Ascending aorta (tissue), 2 donors: ENCODE measurements at regions not wholly inside any gene's neighbourhood (a gene's known extent, or its start where the extent isn't known, plus 50 kb on each side); places are given as distances from the start of the nearest gene placed in this dataset.
"Not testable (repeated sequence)": the region's sequence is repeated elsewhere in the genome, so short reads cannot be mapped to it uniquely, and the experiment has no call there.

Source experiments
- DNase-seq, 2 donors: peaks; one replicate each; pipeline ENCODE4 v3.0.0-alpha.2; 2019; ENCODE audit warnings: low spot score in 2 of 2
- H3K27ac ChIP-seq, 2 donors: fragments of 200-600 bp; sonication (generic); one replicate each; pipeline ENCODE4 v1.5.1; 2016 to 2017; ENCODE audit warnings: mild to moderate bottlenecking in 1 of 2
- H3K27me3 ChIP-seq: fragments of 200-600 bp; sonication (generic); one replicate; pipeline ENCODE4 v1.5.1; 2017
- H3K36me3 ChIP-seq, 2 donors: fragments of 200-600 bp; sonication (generic); one replicate each; pipeline ENCODE4 v1.5.1; 2016
- H3K4me1 ChIP-seq, 2 donors: fragments of 200-600 bp; sonication (generic); one replicate each; pipeline ENCODE4 v1.5.1; 2016 to 2017; ENCODE audit warnings: mild to moderate bottlenecking in 1 of 2
- H3K4me3 ChIP-seq, 2 donors: fragments of 200-600 bp; sonication (generic); one replicate each; pipeline ENCODE4 v1.5.1; 2016 to 2017; ENCODE audit warnings: mild to moderate bottlenecking in 1 of 2
- H3K9me3 ChIP-seq, 2 donors: fragments of 200-600 bp; sonication (generic); one replicate each; pipeline ENCODE4 v1.5.1; 2016
- intact Hi-C: fragments of 100-400 bp; cut with DNase I; formaldehyde crosslinking; loops from one replicate; pipeline ENCODE4 v1.15.1; 2023
- TF ChIP-seq, protein P1 (sequence below), 3 experiments: fragments of 200-600 bp in 2 of 3; fragments of 450-650 bp in 1 of 3; sonication (generic) in 2 of 3; IDR thresholded peaks; one replicate each; pipeline ENCODE4 v1.5.1; 2016 to 2019; ENCODE audit warnings: antibody characterized with exemption in 3 of 3, mild to moderate bottlenecking in 1 of 3, moderate library complexity in 1 of 3

DNA sequence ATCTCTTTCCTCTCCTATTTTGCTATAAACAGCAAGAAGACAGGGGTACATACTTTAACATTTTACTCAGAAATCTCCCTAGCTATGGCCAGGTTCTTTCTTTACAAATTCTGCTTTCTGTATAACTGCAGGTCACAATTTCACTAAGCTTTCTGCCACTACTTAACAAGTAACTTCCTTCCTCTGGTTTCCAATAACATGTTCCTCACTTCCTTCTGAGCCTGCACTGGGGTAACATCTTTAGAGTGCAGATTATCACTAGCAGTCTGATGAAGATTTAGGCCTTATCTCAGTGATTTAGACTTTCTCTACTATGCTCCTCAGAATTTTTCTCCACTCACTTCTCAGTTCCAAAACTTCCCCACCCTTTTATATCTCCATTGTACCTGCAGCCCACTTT, 1930.5 kb upstream of the AGA start:
- no peaks in the 10 kb centered on the region for H3K9me3 ChIP-seq
- DNase-seq: no peak
- no peaks in the 10 kb centered on the region for H3K4me1 ChIP-seq

DNA sequence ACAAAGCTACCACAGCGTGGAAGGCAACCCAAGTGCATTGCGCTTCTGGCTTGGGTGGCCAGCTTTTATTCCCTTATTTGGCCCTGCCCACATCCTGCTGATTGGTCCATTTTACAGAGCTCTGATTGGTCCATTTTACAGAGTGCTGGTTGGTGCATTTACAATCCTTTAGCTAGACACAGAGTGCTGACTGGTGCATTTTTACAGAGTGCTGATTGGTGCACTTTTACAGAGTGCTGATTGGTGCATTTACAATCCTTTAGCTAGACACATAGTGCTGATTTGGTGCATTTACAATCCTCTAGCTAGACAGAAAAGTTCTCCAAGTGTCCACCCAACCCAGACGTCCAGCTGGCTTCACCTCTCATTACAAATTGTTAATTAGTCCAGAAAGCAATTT, 1936.6 kb upstream of the AGA start:
- H3K36me3 ChIP-seq, H3K4me1 ChIP-seq, H3K9me3 ChIP-seq, H3K27me3 ChIP-seq, H3K4me3 ChIP-seq, intact Hi-C loops, DNase-seq, H3K27ac ChIP-seq: not testable (repeated sequence)

More for the DNA sequence above, 1930.5 kb upstream of the AGA start:
- Histone ChIP-seq H3K4me3 (no peak overlapping the region), H3K27ac (no peak overlapping the region), H3K27me3 (no peaks in the 10 kb centered on the region), H3K36me3 (no peaks in the 10 kb centered on the region)
- TF ChIP-seq, protein P1, sequence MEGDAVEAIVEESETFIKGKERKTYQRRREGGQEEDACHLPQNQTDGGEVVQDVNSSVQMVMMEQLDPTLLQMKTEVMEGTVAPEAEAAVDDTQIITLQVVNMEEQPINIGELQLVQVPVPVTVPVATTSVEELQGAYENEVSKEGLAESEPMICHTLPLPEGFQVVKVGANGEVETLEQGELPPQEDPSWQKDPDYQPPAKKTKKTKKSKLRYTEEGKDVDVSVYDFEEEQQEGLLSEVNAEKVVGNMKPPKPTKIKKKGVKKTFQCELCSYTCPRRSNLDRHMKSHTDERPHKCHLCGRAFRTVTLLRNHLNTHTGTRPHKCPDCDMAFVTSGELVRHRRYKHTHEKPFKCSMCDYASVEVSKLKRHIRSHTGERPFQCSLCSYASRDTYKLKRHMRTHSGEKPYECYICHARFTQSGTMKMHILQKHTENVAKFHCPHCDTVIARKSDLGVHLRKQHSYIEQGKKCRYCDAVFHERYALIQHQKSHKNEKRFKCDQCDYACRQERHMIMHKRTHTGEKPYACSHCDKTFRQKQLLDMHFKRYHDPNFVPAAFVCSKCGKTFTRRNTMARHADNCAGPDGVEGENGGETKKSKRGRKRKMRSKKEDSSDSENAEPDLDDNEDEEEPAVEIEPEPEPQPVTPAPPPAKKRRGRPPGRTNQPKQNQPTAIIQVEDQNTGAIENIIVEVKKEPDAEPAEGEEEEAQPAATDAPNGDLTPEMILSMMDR (IDR thresholded peaks at IDR 0.05): no peak
- intact Hi-C loops: no loop called here

DNA sequence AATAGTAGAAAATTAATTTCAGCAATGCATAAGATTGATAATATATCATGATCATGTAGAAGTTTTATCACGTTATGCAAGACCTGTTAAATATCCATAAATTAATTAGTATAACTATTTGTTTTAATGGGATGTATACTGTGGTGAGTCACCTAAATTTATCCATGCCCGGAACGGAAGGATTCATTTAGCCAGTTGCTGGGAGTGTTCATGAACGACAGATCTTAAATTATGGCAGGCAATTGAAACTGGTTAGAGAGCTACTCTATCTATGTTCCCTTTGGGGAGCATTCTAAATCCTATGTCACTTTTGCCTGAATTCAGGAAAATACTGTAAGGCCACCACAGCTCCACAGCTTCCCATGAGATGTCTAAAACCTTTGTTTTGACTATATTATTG, 1950.5 kb upstream of the AGA start:
- Histone ChIP-seq H3K9me3 (no peaks in the 10 kb centered on the region), H3K4me3 (no peak overlapping the region), H3K4me1 (no peaks in the 10 kb centered on the region), H3K36me3 (no peaks in the 10 kb centered on the region), H3K27ac (no peak overlapping the region), H3K27me3 (no peaks in the 10 kb centered on the region)
- intact Hi-C loops: no loop called here
- no peak for DNase-seq
- TF ChIP-seq, protein P1 (IDR thresholded peaks at IDR 0.05): no peak

DNA sequence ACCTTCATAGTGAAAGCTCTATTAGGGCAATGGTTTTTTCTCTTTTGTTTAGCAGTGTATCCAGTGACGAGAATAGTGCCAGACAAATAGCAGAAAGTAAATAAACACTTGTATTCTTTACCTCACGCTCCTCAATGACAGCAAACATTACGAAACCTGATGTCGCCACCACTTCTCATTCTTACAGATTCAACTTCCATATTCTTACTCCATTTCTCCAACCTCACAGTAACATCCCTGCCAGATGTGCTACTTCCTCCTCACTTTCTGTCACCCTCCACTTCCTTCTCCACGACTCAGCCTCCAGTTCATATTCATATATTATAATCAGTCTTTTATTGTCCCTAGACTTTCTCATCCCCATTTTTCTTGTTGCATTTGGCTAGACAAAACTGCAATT, 1956.2 kb upstream of the AGA start:
- H3K4me3 ChIP-seq: no peak overlapping the region
- no peaks in the 10 kb centered on the region for H3K9me3 ChIP-seq
- no peaks in the 10 kb centered on the region for H3K4me1 ChIP-seq
- H3K27ac ChIP-seq: no peak overlapping the region
- DNase-seq: no peak
- no peaks in the 10 kb centered on the region for H3K27me3 ChIP-seq
- TF ChIP-seq, protein P1 (IDR thresholded peaks at IDR 0.05): no peak
- intact Hi-C loops: no loop called here
- no peaks in the 10 kb centered on the region for H3K36me3 ChIP-seq

DNA sequence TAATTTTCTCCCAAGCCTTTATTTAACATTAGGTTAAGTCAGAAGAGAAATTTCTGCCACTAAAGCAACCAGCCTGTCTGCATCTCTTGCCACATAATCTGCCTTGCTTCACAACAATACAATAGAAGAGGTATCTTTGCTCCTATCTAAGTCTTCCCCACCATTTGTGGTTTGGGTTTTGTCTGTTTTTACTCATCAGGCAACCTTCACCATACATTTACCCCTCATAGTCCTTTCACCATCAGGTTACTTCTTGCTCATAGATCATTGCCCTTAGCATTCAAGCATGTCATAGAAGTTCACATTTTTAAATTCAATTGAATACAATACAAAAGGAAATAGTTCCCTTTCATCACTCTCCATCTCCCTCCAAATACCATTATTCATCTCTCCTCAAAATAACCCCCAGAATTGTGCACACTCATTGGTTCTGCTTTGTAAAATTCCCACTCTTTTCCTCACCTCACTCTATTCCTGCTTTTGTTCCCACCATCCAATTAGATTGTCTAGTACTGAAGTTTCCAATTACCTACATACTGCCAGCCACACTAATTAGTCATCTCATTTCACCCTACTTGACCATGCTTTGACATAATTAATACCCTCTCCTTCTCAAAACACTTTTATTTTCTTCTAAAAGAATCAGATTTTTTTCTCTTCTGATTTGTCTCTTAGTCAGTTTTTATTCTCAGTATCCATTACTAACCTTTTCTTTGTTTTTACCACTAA, 1957.0 kb upstream of the AGA start:
- Histone ChIP-seq H3K4me3 (no peak overlapping the region), H3K9me3 (no peaks in the 10 kb centered on the region), H3K27me3 (no peaks in the 10 kb centered on the region), H3K4me1 (no peaks in the 10 kb centered on the region), H3K27ac (no peak overlapping the region), H3K36me3 (no peaks in the 10 kb centered on the region)
- TF ChIP-seq, protein P1 (IDR thresholded peaks at IDR 0.05): no peak
- no peak for DNase-seq
- intact Hi-C loops: no loop called here

DNA sequence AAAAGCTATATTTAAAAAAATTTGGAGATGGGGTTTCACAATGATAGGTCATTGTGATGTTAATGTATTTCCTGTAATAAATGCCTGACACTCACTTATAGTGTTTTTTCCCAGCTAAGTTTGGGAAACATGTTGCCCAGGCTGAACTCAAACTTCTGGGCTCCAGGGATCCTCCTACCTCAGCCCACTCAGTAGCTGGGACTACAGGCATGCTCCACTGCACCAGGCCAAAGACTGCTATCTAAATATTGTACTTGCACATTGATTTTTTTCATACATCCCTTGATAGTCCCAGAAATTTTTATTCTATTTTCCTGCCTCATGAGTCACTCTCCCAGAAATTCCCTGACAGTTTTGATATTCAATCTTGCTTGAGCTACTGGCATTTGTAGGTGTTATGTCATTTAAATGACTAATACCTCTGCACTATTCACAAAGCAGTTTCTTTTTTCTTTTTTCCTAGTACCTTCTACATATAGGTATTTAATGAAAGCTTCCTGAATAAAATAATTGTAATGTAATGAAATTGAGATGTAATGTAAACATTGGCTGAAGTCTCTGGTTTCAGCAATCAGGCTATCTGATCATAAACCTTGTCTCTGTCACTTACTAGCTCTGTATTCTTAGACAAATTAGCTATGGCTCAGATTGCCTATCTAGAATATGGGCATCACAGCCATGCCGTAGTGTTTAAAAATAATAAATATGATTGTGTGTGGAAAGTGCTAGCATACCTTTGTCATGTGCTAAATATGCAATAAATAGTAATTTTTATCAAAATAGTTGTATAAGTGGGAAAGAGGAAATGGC, 1973.0 kb upstream of the AGA start:
- Histone ChIP-seq H3K27ac (no peak overlapping the region), H3K36me3 (no peaks in the 10 kb centered on the region), H3K9me3 (no peaks in the 10 kb centered on the region), H3K4me1 (no peaks in the 10 kb centered on the region), H3K27me3 (no peaks in the 10 kb centered on the region), H3K4me3 (no peak overlapping the region)
- TF ChIP-seq, protein P1 (IDR thresholded peaks at IDR 0.05): no peak
- no peak for DNase-seq
- intact Hi-C loops: no loop called here
